Kidney (tissue), 13 donors: ENCODE measurements at regions not wholly inside any gene's neighbourhood (a gene's known extent, or its start where the extent isn't known, plus 50 kb on each side); places are given as distances from the start of the nearest gene placed in this dataset.

Source experiments
- DNase-seq, 5 donors: peaks; one replicate each; pipeline ENCODE4 v3.0.0-alpha.2; 2013 to 2020
- FAIRE-seq: peaks from 2 replicates; lab custom pipeline; 2012; peaks lifted over from hg19 to GRCh38; lab: Jason Lieb, UNC
- H3K27ac ChIP-seq, 2 donors: one replicate each; pipeline ENCODE4 v1.7.0; 2013; ENCODE audit warnings: low read depth in 2 of 2, low read length in 2 of 2, inconsistent platforms in 1 of 2
- H3K27me3 ChIP-seq: one replicate; pipeline ENCODE4 v1.7.1; 2013; ENCODE audit warnings: low read length, inconsistent platforms; ENCODE audit not compliant: control insufficient read depth, insufficient read depth
- H3K36me3 ChIP-seq, 3 donors: one replicate each; pipeline versions ENCODE4 v1.7.0 to v1.7.1; 2013; ENCODE audit warnings: low read length in 3 of 3, control low read depth in 1 of 3, inconsistent platforms in 1 of 3; ENCODE audit not compliant: insufficient read depth in 3 of 3, control insufficient read depth in 2 of 3
- H3K4me1 ChIP-seq, 3 donors: one replicate each; pipeline versions ENCODE4 v1.7.0 to v1.7.1; 2013; ENCODE audit warnings: low read length in 3 of 3, inconsistent platforms in 1 of 3, low read depth in 1 of 3; ENCODE audit not compliant: control insufficient read depth in 2 of 3, insufficient read depth in 2 of 3
- H3K4me3 ChIP-seq, 3 donors: one replicate each; pipeline versions ENCODE4 v1.7.0 to v1.8.1; 2013; ENCODE audit warnings: low read length in 3 of 3, control low read depth in 1 of 3, inconsistent platforms in 1 of 3
- H3K9ac ChIP-seq, 3 donors: one replicate each; pipeline versions ENCODE4 v1.7.0 to v1.7.1; 2013; ENCODE audit warnings: low read length in 3 of 3, control low read depth in 1 of 3, inconsistent platforms in 1 of 3
- H3K9me3 ChIP-seq, 3 donors: one replicate each; pipeline versions ENCODE4 v1.7.0 to v1.7.1; 2013; ENCODE audit warnings: low read length in 3 of 3, control low read depth in 1 of 3, inconsistent platforms in 1 of 3; ENCODE audit not compliant: control insufficient read depth in 2 of 3, insufficient read depth in 1 of 3
- CTCF ChIP-seq: IDR thresholded peaks from 3 replicates; pipeline ENCODE4 v1.5.1; 2012; ENCODE audit warnings: mild to moderate bottlenecking, moderate library complexity, borderline replicate concordance; ENCODE audit not compliant: insufficient read depth; ENCODE audit errors: extremely low read depth
- intact Hi-C: fragments of 100-400 bp; cut with DNase I; formaldehyde crosslinking; loops from one replicate; pipeline ENCODE4 v1.11.1; 2022
- donor health status: control.
- donor health status: control.
- donor health status: control.
- donor health status: control.
- donor health status: control.
- donor health status: DM: yes; HTN: yes; CAD: no.
- donor health status: Normal renal cell carcinoma (clear cell type).

- Histone ChIP-seq H3K4me3 (no peak overlapping the region), H3K9me3 (no peaks in the 10 kb centered on the region), H3K27me3 (no peaks in the 10 kb centered on the region), H3K36me3 (no peaks in the 10 kb centered on the region), H3K9ac (no peak overlapping the region), H3K27ac (no peak overlapping the region), H3K4me1 (no peaks in the 10 kb centered on the region)
- TF ChIP-seq CTCF = no peak
- DNase-seq (no peak), FAIRE-seq (no peak)
- intact Hi-C loops = no loop called here
Measured at GRCh38 chr5:166369807-166370206, 1921.6 kb upstream of the WWC1 start.

GRCh38 chr5:166370928-166371690, 1920.3 kb upstream of the WWC1 start:
- intact Hi-C loops = no loop called here
- peak overlapping the region in 1 of 3 donors; percentile 23 for H3K9ac ChIP-seq
- no peaks in the 10 kb centered on the region for H3K36me3 ChIP-seq
- no peak for TF ChIP-seq CTCF
- H3K4me1 ChIP-seq = no peaks in the 10 kb centered on the region
- H3K9me3 ChIP-seq = no peaks in the 10 kb centered on the region
- H3K27me3 ChIP-seq = no peaks in the 10 kb centered on the region
- DNase-seq = peak in 1 of 5 donors; percentile 19
- no peak overlapping the region for H3K27ac ChIP-seq
- peak overlapping the region; percentile 37 to 56 (median 47) for H3K4me3 ChIP-seq
- FAIRE-seq = no peak

- intact Hi-C loops = no loop called here
- H3K27me3 ChIP-seq = no peaks in the 10 kb centered on the region
- DNase-seq (no peak), FAIRE-seq (no peak)
- no peak overlapping the region for H3K9ac ChIP-seq
- H3K36me3 ChIP-seq = no peaks in the 10 kb centered on the region
- H3K9me3 ChIP-seq = no peaks in the 10 kb centered on the region
- H3K4me1 ChIP-seq = no peaks in the 10 kb centered on the region
- TF ChIP-seq CTCF = no peak
- H3K4me3 ChIP-seq = no peak overlapping the region
- H3K27ac ChIP-seq = no peak overlapping the region
Measured at GRCh38 chr5:166373817-166374216, 1917.6 kb upstream of the WWC1 start.
